22Rv1 (cell line): ENCODE measurements at regions not wholly inside any gene's neighbourhood (a gene's known extent, or its start where the extent isn't known, plus 50 kb on each side); places are given as distances from the start of the nearest gene placed in this dataset.

Experiments used
- CTCF ChIP-seq: fragments of 450-650 bp; IDR thresholded peaks from 2 replicates; pipeline ENCODE4 v1.5.1; 2017; ENCODE audit warnings: mild to moderate bottlenecking
- ZFX ChIP-seq: fragments of 450-650 bp; IDR thresholded peaks from 2 replicates; pipeline ENCODE4 v1.6.1; 2017; ENCODE audit warnings: antibody characterized with exemption, borderline replicate concordance

- TF ChIP-seq CTCF (no peak), ZFX (no peak)
These were observed 71.0 kb upstream of the ACTRT2 start for GRCh38 chr1:2949966-2950925.
